OCI-LY3 (cell line): ENCODE measurements at regions not wholly inside any gene's neighbourhood (a gene's known extent, or its start where the extent isn't known, plus 50 kb on each side); places are given as distances from the start of the nearest gene placed in this dataset.

ENCODE experiments used
- H2AFZ ChIP-seq: fragments of 200-600, 300-600 bp; shearing (Covaris generic); 2 replicates; pipeline ENCODE4 v1.6.0; 2014; ENCODE audit warnings: antibody characterized with exemption, low read depth, low read length
- H3K27ac ChIP-seq: fragments of 200-600, 300-600 bp; sonication (generic); 2 replicates; pipeline ENCODE4 v1.5.1; 2014; ENCODE audit warnings: mild to moderate bottlenecking, low read length, moderate library complexity, mixed read lengths
- H3K27me3 ChIP-seq: fragments of 200-600, 300-600 bp; sonication (generic); 2 replicates; pipeline ENCODE4 v1.6.1; 2014; ENCODE audit warnings: low read depth, low read length, mixed read lengths
- H3K36me3 ChIP-seq: fragments of 200-600, 300-600 bp; sonication (generic); replicated peaks from 2 replicates; pipeline ENCODE3; 2014; ENCODE audit warnings: low read depth, low read length, mixed read lengths
- H3K4me1 ChIP-seq: fragments of 300-600, 200-600 bp; sonication (generic); 2 replicates; pipeline ENCODE4 v1.6.1; 2014; ENCODE audit warnings: low read length, mixed read lengths
- H3K4me2 ChIP-seq: fragments of 200-600, 300-600 bp; sonication (generic); 2 replicates; pipeline ENCODE4 v1.6.1; 2014; ENCODE audit warnings: low read length, mixed read lengths
- H3K4me3 ChIP-seq: fragments of 300-600, 200-600 bp; sonication (generic); 2 replicates; pipeline ENCODE4 v1.5.1; 2014; ENCODE audit warnings: antibody characterized with exemption, mild to moderate bottlenecking, low read length, moderate library complexity
- H3K79me2 ChIP-seq: fragments of 300-600, 200-600 bp; shearing (Covaris generic); 2 replicates; pipeline ENCODE4 v1.6.1; 2014; ENCODE audit warnings: mild to moderate bottlenecking, low read length, mixed read lengths
- H3K9ac ChIP-seq: fragments of 300-600, 200-600 bp; shearing (Covaris generic); 2 replicates; pipeline ENCODE4 v1.6.0; 2014; ENCODE audit warnings: mild to moderate bottlenecking, low read length, moderate library complexity
- H3K9me3 ChIP-seq: fragments of 200-600, 300-600 bp; shearing (Covaris generic); 2 replicates; pipeline ENCODE4 v1.6.1; 2014; ENCODE audit warnings: low read length, mixed read lengths; ENCODE audit not compliant: insufficient read depth
- H4K20me1 ChIP-seq: fragments of 200-600, 300-600 bp; sonication (generic); 2 replicates; pipeline ENCODE4 v1.6.1; 2016; ENCODE audit warnings: low read length, mixed read lengths; ENCODE audit not compliant: insufficient read depth
- EZH2phosphoT487 ChIP-seq: fragments of 200-600 bp; shearing (Covaris generic); IDR thresholded peaks from 2 replicates; pipeline ENCODE4 v1.6.1; 2018; ENCODE audit warnings: antibody characterized with exemption, mixed run types, low read depth
- TF ChIP-seq, protein P1 (sequence below): fragments of 200-600, 300-600 bp; sonication (generic); IDR thresholded peaks from 2 replicates; pipeline ENCODE4 v1.5.1; 2014; ENCODE audit warnings: antibody characterized with exemption, low read length, low read depth

DNA sequence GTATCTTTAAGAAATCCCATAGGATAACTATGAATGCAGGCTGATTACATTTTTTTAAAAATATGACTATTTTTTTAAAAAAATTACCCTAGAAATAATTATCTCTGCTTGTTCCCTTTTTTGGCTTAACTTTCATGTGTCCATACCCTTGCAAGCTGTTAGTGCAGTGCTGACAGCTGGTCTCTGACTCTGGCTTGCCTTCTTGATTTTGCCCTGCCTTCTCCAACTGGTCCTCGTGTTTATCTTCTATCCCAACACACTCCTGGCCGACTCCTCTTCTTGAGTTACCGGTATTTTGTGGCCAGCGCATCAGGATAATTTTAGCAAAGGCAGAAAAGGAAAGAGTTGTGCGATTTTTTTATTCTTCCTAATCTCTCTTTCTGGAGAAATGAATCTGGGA, 111.7 kb upstream of the STARD3NL start:
- H3K4me2 ChIP-seq = no peak overlapping the region
- no peaks in the 10 kb centered on the region for H3K79me2 ChIP-seq
- no peaks in the 10 kb centered on the region for H3K9me3 ChIP-seq
- H3K36me3 ChIP-seq = no peaks in the 10 kb centered on the region
- no peaks in the 10 kb centered on the region for H3K4me1 ChIP-seq
- H2AFZ ChIP-seq = no peak overlapping the region
- no peaks in the 10 kb centered on the region for H3K27me3 ChIP-seq
- no peak overlapping the region for H3K9ac ChIP-seq
- H3K4me3 ChIP-seq = no peak overlapping the region
- H3K27ac ChIP-seq = no peak overlapping the region
- H4K20me1 ChIP-seq = no peaks in the 10 kb centered on the region
- TF ChIP-seq EZH2phosphoT487 = no peak
- TF ChIP-seq, protein P1, sequence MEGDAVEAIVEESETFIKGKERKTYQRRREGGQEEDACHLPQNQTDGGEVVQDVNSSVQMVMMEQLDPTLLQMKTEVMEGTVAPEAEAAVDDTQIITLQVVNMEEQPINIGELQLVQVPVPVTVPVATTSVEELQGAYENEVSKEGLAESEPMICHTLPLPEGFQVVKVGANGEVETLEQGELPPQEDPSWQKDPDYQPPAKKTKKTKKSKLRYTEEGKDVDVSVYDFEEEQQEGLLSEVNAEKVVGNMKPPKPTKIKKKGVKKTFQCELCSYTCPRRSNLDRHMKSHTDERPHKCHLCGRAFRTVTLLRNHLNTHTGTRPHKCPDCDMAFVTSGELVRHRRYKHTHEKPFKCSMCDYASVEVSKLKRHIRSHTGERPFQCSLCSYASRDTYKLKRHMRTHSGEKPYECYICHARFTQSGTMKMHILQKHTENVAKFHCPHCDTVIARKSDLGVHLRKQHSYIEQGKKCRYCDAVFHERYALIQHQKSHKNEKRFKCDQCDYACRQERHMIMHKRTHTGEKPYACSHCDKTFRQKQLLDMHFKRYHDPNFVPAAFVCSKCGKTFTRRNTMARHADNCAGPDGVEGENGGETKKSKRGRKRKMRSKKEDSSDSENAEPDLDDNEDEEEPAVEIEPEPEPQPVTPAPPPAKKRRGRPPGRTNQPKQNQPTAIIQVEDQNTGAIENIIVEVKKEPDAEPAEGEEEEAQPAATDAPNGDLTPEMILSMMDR = no peak

DNA sequence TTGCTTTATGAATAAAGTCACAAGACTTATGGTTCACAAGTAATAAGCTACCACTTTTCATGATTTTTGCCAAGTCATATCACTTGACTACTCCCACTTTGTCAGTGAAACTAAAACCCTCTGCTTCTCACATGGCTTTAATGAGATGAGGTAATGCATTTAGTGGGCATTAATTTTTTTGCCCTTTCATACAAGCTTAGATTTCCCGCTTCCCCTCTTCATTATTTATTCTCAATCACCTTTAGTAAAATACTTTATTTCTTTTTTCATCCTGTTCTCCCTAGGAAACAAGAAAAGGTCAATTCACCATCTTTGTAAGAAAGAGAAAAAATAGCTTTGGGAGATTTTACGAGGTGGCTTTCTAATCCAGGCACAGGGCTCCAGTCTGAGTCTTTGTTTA, 109.6 kb upstream of the STARD3NL start:
- Histone ChIP-seq H3K9me3 (no peaks in the 10 kb centered on the region), H3K79me2 (no peaks in the 10 kb centered on the region), H3K4me1 (no peaks in the 10 kb centered on the region), H3K4me3 (no peak overlapping the region), H3K36me3 (no peaks in the 10 kb centered on the region), H3K27ac (no peak overlapping the region), H3K4me2 (no peak overlapping the region), H2AFZ (no peak overlapping the region), H4K20me1 (no peaks in the 10 kb centered on the region), H3K9ac (no peak overlapping the region), H3K27me3 (no peaks in the 10 kb centered on the region)
- TF ChIP-seq, protein P1 = no peak
- TF ChIP-seq EZH2phosphoT487 = no peak

DNA sequence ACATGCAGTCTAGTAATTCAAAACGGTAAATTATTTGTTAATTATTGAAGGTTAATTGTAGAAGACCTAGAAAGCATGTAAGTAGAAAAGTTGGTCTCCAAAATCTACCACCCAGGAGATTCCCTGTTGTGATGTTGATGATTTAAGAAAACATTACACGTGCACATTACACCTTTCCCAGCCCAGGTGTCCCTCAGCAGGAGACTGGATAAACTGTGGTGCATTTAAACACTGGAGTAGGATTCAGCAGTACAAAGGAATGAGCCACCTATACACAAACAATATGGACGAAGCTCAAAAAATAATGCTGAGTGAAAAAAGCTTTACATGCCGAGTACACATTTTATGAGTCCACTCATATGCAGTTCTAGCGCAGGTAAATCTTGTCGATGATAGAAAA, 109.0 kb upstream of the STARD3NL start:
- H3K4me3 ChIP-seq = no peak overlapping the region
- H3K27me3 ChIP-seq = no peaks in the 10 kb centered on the region
- TF ChIP-seq EZH2phosphoT487 = no peak
- TF ChIP-seq, protein P1 = no peak
- H3K27ac ChIP-seq = no peak overlapping the region
- H3K36me3 ChIP-seq = no peaks in the 10 kb centered on the region
- H3K4me1 ChIP-seq = no peaks in the 10 kb centered on the region
- H2AFZ ChIP-seq = no peak overlapping the region
- no peaks in the 10 kb centered on the region for H3K9me3 ChIP-seq
- no peaks in the 10 kb centered on the region for H4K20me1 ChIP-seq
- no peak overlapping the region for H3K4me2 ChIP-seq
- H3K79me2 ChIP-seq = no peaks in the 10 kb centered on the region
- H3K9ac ChIP-seq = no peak overlapping the region

DNA sequence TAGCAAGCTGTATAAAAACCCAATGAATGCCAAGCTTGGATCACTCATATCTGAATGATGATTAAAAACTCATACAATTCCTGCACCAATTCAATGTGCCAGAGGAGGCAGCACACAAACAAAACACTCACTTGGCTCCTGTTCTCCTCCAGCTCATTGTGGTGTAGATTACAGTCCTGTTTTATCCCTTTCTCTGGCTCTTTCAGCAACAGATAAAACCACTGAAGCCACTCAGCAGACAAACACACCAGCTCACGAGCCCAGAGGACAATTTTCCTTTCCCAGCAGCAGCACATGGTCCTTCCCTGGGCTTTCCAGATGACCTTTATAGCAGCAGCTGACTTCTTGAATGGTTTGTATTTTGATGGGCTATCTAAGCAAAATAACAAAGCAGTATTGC, 107.3 kb upstream of the STARD3NL start:
- no peak overlapping the region for H3K4me3 ChIP-seq
- H4K20me1 ChIP-seq = no peaks in the 10 kb centered on the region
- no peaks in the 10 kb centered on the region for H3K9me3 ChIP-seq
- TF ChIP-seq EZH2phosphoT487 = no peak
- TF ChIP-seq, protein P1 = peak; percentile 35
- no peaks in the 10 kb centered on the region; the same call in 1 of the 2 replicates for H3K27me3 ChIP-seq
- H2AFZ ChIP-seq = no peak overlapping the region
- H3K4me1 ChIP-seq = no peaks in the 10 kb centered on the region
- no peak overlapping the region for H3K4me2 ChIP-seq
- H3K9ac ChIP-seq = no peak overlapping the region
- no peak overlapping the region for H3K27ac ChIP-seq
- H3K79me2 ChIP-seq = no peaks in the 10 kb centered on the region
- no peaks in the 10 kb centered on the region for H3K36me3 ChIP-seq
